ENCODE measurements at regions not wholly inside any gene's neighbourhood (a gene's known extent, or its start where the extent isn't known, plus 50 kb on each side); places are given as distances from the start of the nearest gene placed in this dataset.

DNA sequence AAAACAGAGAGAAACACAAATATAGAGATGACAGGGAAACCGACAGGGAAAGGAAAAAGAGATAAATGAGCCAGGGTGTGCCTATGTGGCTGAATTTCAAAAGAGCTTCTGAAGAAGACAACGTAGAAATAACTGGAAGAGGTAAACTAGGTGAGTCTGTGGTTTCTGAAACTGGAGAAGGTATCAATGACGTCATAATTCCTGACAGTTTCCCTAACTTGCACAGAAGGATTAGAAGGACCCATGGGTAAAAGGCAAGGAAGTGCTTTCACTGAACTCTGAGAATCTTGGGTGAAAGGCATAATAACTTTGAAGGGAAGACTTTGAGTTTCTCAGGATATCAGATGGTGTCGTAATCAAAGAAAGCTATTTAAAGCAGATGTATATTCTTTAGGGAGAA lies 790.8 kb upstream of the NUDT12 start:
- POLR2A ChIA-PET, result no interaction called here
- Histone ChIP-seq H3K4me3 (ENCODE audit: low read depth, low read length) (no peak overlapping the region), H3K27me3 (ENCODE audit: control insufficient read depth, insufficient read depth, low read length) (no peaks in the 10 kb centered on the region), H3K9me3 (ENCODE audit: control insufficient read depth, insufficient read depth, low read length) (no peaks in the 10 kb centered on the region), H3K27ac (ENCODE audit: low read depth, low read length) (no peak overlapping the region)
- CTCF ChIA-PET, result no interaction called here
- no peak for TF ChIP-seq CTCF (IDR thresholded peaks at IDR 0.05; ENCODE audit: low read depth, low read length)
- no peak for DNase-seq (ENCODE audit: low read depth, low spot score)

DNA sequence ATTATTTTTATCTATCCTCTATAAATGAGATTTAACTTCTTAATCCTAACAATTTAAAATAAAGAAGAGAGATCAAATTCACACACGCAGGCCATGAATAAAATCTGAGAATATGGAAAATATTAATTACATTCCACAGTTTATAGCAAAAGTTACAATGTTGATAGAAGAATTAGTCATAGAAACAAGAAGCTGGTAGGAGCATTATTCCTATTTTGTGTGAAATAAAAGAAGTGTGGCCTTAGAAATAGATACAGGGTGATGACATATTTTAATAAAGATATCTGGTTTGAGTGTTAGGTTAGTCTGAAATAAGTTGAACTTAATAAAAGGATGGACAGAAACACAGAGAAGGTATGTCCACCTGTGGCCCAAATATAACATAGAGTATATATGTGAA lies 790.4 kb upstream of the NUDT12 start:
- ChIA-PET POLR2A (no interaction called here), CTCF (no interaction called here)
- Histone ChIP-seq H3K27ac (ENCODE audit: low read depth, low read length) (no peak overlapping the region), H3K9me3 (ENCODE audit: control insufficient read depth, insufficient read depth, low read length) (no peaks in the 10 kb centered on the region), H3K4me3 (ENCODE audit: low read depth, low read length) (no peak overlapping the region), H3K27me3 (ENCODE audit: control insufficient read depth, insufficient read depth, low read length) (no peaks in the 10 kb centered on the region)
- no peak for DNase-seq (ENCODE audit: low read depth, low spot score)
- no peak for TF ChIP-seq CTCF (IDR thresholded peaks at IDR 0.05; ENCODE audit: low read depth, low read length)

GRCh38 chr5:104347119-104347708 lies 784.6 kb upstream of the NUDT12 start:
- H3K4me3 ChIP-seq (ENCODE audit: low read depth, low read length), result no peak overlapping the region
- TF ChIP-seq CTCF (IDR thresholded peaks at IDR 0.05; ENCODE audit: low read depth, low read length), result peak; percentile 41
- POLR2A ChIA-PET, result no interaction called here
- no peak for DNase-seq (ENCODE audit: low read depth, low spot score)
- no peaks in the 10 kb centered on the region for H3K9me3 ChIP-seq (ENCODE audit: control insufficient read depth, insufficient read depth, low read length)
- H3K27me3 ChIP-seq (ENCODE audit: control insufficient read depth, insufficient read depth, low read length), result no peaks in the 10 kb centered on the region
- no peak overlapping the region for H3K27ac ChIP-seq (ENCODE audit: low read depth, low read length)
- CTCF ChIA-PET, result interaction anchor here (0.9 to 1.4 kb wide), 6 partner anchors 9 to 539 kb away, joined by 3 to 9 read pairs (median 3); no protein-coding TSS in a partner anchor

DNA sequence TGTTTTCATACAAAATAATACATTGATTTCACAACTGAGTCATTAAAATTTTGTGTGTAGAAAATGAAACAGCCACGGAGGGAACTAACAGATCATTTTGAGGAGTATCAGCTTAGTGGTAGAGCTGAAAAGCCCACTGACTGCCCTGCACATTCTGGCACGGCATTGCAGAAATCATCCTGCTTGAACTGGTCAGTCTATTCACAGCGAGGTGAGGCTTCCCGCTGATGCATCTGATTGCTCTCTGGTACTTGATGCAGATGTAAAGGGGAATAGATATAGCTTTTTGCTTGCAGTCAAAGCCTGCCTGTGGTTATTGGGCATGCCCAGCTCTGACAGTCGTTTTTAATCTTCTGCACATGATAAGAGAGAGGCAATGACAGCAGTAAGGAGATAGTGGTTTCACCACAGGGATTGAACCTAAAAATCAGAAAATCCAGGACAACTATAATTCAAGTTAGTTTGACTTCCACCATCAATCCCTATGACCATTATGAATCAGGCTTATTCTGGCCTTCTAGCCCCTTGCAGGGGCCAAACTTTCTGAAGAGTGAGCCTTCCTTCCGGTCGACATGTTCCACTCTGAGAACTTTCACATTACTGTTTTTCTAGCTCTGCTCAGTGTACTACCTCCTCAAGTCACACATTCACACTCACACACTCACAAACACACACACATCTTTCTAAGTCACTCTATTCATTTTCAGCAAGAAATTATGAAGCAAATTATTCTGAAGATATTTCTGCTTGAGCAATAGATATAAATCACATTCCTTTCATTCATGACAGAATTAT lies 782.8 kb upstream of the NUDT12 start:
- ChIA-PET CTCF (no interaction called here), POLR2A (no interaction called here)
- Histone ChIP-seq H3K27me3 (ENCODE audit: control insufficient read depth, insufficient read depth, low read length) (no peaks in the 10 kb centered on the region), H3K4me3 (ENCODE audit: low read depth, low read length) (no peak overlapping the region), H3K27ac (ENCODE audit: low read depth, low read length) (no peak overlapping the region), H3K9me3 (ENCODE audit: control insufficient read depth, insufficient read depth, low read length) (no peaks in the 10 kb centered on the region)
- DNase-seq (ENCODE audit: low read depth, low spot score), result no peak
- no peak for TF ChIP-seq CTCF (IDR thresholded peaks at IDR 0.05; ENCODE audit: low read depth, low read length)

DNA sequence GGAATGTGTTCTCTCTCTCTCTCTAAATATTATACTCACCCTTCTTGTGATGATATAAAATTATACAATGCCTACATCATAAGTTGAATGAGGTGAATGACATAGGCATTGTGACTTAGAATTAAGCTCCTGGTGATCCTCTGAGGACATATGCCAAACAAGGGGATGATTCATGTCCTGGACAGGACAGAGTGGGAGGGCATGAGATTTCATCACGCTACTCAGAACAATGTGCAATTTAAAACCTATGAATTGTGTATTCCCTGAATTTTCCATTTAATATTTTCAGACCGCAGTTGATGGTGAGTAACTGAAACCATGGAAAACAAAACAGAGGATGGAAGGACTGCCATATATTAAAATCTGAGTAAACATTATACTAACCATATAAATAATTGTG lies 782.2 kb upstream of the NUDT12 start:
- no peak overlapping the region for H3K4me3 ChIP-seq (ENCODE audit: low read depth, low read length)
- ChIA-PET POLR2A (no interaction called here), CTCF (interaction anchor here (0.6 kb wide), 1 partner anchor 403 kb away, joined by 3 read pairs; no protein-coding TSS in a partner anchor)
- DNase-seq (ENCODE audit: low read depth, low spot score), result no peak
- no peaks in the 10 kb centered on the region for H3K9me3 ChIP-seq (ENCODE audit: control insufficient read depth, insufficient read depth, low read length)
- H3K27me3 ChIP-seq (ENCODE audit: control insufficient read depth, insufficient read depth, low read length), result no peaks in the 10 kb centered on the region
- H3K27ac ChIP-seq (ENCODE audit: low read depth, low read length), result no peak overlapping the region
- no peak for TF ChIP-seq CTCF (IDR thresholded peaks at IDR 0.05; ENCODE audit: low read depth, low read length)
